CD14-positive monocyte (primary cell): ENCODE measurements at regions not wholly inside any gene's neighbourhood (a gene's known extent, or its start where the extent isn't known, plus 50 kb on each side); places are given as distances from the start of the nearest gene placed in this dataset.

ENCODE experiments used
- DNase-seq, 3 donors: peaks; one replicate each; pipeline ENCODE4 v3.0.0-alpha.2; 2011 to 2022
- H2AFZ ChIP-seq: 2 replicates; pipeline ENCODE4 v1.6.0; 2012; ENCODE audit warnings: mild to moderate bottlenecking, low read depth, low read length, inconsistent platforms; ENCODE audit not compliant: insufficient read depth, poor library complexity, severe bottlenecking
- H3K27ac ChIP-seq, 2 donors: 1 replicate in 1 of 2; 2 replicates in 1 of 2; pipeline ENCODE4 v1.5.1; 2012 to 2013; ENCODE audit warnings: low read length in 2 of 2, control low read depth in 1 of 2, inconsistent platforms in 1 of 2, low read depth in 1 of 2, mild to moderate bottlenecking in 1 of 2
- H3K27me3 ChIP-seq, 2 donors: one replicate each; pipeline versions ENCODE4 v1.6.0 to v1.6.1; 2011 to 2013; ENCODE audit warnings: low read length in 2 of 2; ENCODE audit not compliant: control insufficient read depth in 2 of 2, insufficient read depth in 2 of 2
- H3K36me3 ChIP-seq, 2 donors: replicated peaks in 1 of 2; 1 replicate in 1 of 2; 2 replicates in 1 of 2; pipeline versions ENCODE4 v1.5.1 to v1.6.1; 2012 to 2013; ENCODE audit warnings: low read length in 2 of 2, control low read depth in 1 of 2, inconsistent platforms in 1 of 2, mild to moderate bottlenecking in 1 of 2; ENCODE audit not compliant: insufficient read depth in 2 of 2, control insufficient read depth in 1 of 2
- H3K4me1 ChIP-seq, 2 donors: 1 replicate in 1 of 2; 2 replicates in 1 of 2; pipeline versions ENCODE4 v1.5.1 to v1.6.1; 2012 to 2013; ENCODE audit warnings: low read length in 2 of 2, control low read depth in 1 of 2, inconsistent platforms in 1 of 2, mild to moderate bottlenecking in 1 of 2, moderate library complexity in 1 of 2; ENCODE audit not compliant: insufficient read depth in 2 of 2, control insufficient read depth in 1 of 2
- H3K4me2 ChIP-seq: replicated peaks from 2 replicates; pipeline ENCODE3; 2012; ENCODE audit warnings: low read length, moderate library complexity, mild to moderate bottlenecking; ENCODE audit not compliant: poor library complexity, severe bottlenecking; ENCODE audit errors: extremely low read depth
- H3K4me3 ChIP-seq, 3 experiments: fragments of 200-600 bp in 1 of 3; sonication (generic) in 1 of 3; replicated peaks in 1 of 3; 1 replicate in 2 of 3; 2 replicates in 1 of 3; pipeline ENCODE4 v1.5.1; 2011 to 2013; ENCODE audit warnings: low read length in 3 of 3, mild to moderate bottlenecking in 3 of 3, control low read depth in 2 of 3, low read depth in 2 of 3, inconsistent platforms in 1 of 3, moderate library complexity in 1 of 3
- H3K79me2 ChIP-seq: 2 replicates; pipeline ENCODE4 v1.6.0; 2012; ENCODE audit warnings: mild to moderate bottlenecking, control low read depth, inconsistent platforms, low read length, moderate library complexity; ENCODE audit not compliant: insufficient read depth
- H3K9ac ChIP-seq: 2 replicates; pipeline ENCODE4 v1.6.0; 2017; ENCODE audit warnings: low read length, mild to moderate bottlenecking; ENCODE audit not compliant: insufficient read depth, poor library complexity, severe bottlenecking
- H3K9me3 ChIP-seq, 2 donors: replicated peaks in 1 of 2; 1 replicate in 1 of 2; 2 replicates in 1 of 2; pipeline versions ENCODE4 v1.5.1 to v1.6.1; 2012 to 2013; ENCODE audit warnings: low read length in 2 of 2, control low read depth in 1 of 2; ENCODE audit not compliant: control insufficient read depth in 1 of 2, insufficient read depth in 1 of 2
- H4K20me1 ChIP-seq: 2 replicates; pipeline ENCODE4 v1.6.0; 2012; ENCODE audit warnings: mild to moderate bottlenecking, low read length, control low read depth, moderate library complexity; ENCODE audit not compliant: insufficient read depth
- H3K27ac Mint-ChIP-seq, 7 donors: one replicate each; pipeline ENCODE4 v1.8.0; 2020; ENCODE audit warnings: mild to moderate bottlenecking in 7 of 7, mixed read lengths in 7 of 7, moderate library complexity in 6 of 7, inconsistent platforms in 2 of 7
- H3K27me3 Mint-ChIP-seq, 3 donors: one replicate each; pipeline ENCODE4 v1.8.0; 2021 to 2022; ENCODE audit warnings: low read depth in 3 of 3, mild to moderate bottlenecking in 3 of 3, mixed read lengths in 3 of 3, moderate library complexity in 3 of 3, inconsistent platforms in 1 of 3
- H3K36me3 Mint-ChIP-seq, 2 donors: one replicate each; pipeline ENCODE4 v1.8.0; 2020; ENCODE audit warnings: mixed read lengths in 2 of 2, inconsistent platforms in 1 of 2, mild to moderate bottlenecking in 1 of 2
- H3K4me1 Mint-ChIP-seq: one replicate; pipeline ENCODE4 v1.8.0; 2020; ENCODE audit warnings: mild to moderate bottlenecking, mixed read lengths
- H3K4me3 Mint-ChIP-seq, 2 donors: one replicate each; pipeline ENCODE4 v1.8.0; 2020; ENCODE audit warnings: mild to moderate bottlenecking in 2 of 2, mixed read lengths in 2 of 2, moderate library complexity in 1 of 2
- H3K9me3 Mint-ChIP-seq, 7 donors: one replicate each; pipeline ENCODE4 v1.8.0; 2020 to 2022; ENCODE audit warnings: mixed read lengths in 7 of 7, mild to moderate bottlenecking in 6 of 7, moderate library complexity in 6 of 7, inconsistent platforms in 2 of 7
- WGBS: methylation state at CpG from one replicate; pipeline ENCODE4 v1.1.5; 2013; ENCODE audit warnings: missing lambda C conversion rate; ENCODE audit not compliant: insufficient coverage; 5-methylcytosine and 5-hydroxymethylcytosine counted together
- intact Hi-C, 2 donors: fragments of 100-400 bp; cut with micrococcal nuclease; formaldehyde crosslinking; loops; one replicate each; pipeline versions ENCODE4 v1.15.0 to v1.15.1; 2023
- TF ChIP-seq, protein P1 (sequence below): fragments of 200-600 bp; IDR thresholded peaks from one replicate; pipeline ENCODE4 v1.8.0; 2022; ENCODE audit warnings: antibody characterized with exemption, mild to moderate bottlenecking

- intact Hi-C loops: no loop called here
- Histone ChIP-seq H3K36me3 (no peaks in the 10 kb centered on the region), H2AFZ (no peak overlapping the region), H4K20me1 (no peaks in the 10 kb centered on the region), H3K9me3 (no peaks in the 10 kb centered on the region), H3K4me1 (peaks cover 3 to 4% of the 10 kb centered on the region in 2 donors), H3K4me2 (no peak overlapping the region), H3K9ac (no peak overlapping the region), H3K79me2 (no peaks in the 10 kb centered on the region), H3K27ac (no peak overlapping the region), H3K4me3 (no peak overlapping the region), H3K27me3 (no peaks in the 10 kb centered on the region)
- H3K4me3 Mint-ChIP-seq: no peak overlapping the region
- H3K27ac Mint-ChIP-seq: no peak overlapping the region
- peaks cover 0 to 11% (median 3%) of the 10 kb centered on the region in 7 donors for H3K9me3 Mint-ChIP-seq
- H3K4me1 Mint-ChIP-seq: peaks cover 9% of the 10 kb centered on the region
- no peaks in the 10 kb centered on the region for H3K36me3 Mint-ChIP-seq
- 95% methylated on average over 10 of the region's 10 CpGs for WGBS
- DNase-seq: no peak
- TF ChIP-seq, protein P1, sequence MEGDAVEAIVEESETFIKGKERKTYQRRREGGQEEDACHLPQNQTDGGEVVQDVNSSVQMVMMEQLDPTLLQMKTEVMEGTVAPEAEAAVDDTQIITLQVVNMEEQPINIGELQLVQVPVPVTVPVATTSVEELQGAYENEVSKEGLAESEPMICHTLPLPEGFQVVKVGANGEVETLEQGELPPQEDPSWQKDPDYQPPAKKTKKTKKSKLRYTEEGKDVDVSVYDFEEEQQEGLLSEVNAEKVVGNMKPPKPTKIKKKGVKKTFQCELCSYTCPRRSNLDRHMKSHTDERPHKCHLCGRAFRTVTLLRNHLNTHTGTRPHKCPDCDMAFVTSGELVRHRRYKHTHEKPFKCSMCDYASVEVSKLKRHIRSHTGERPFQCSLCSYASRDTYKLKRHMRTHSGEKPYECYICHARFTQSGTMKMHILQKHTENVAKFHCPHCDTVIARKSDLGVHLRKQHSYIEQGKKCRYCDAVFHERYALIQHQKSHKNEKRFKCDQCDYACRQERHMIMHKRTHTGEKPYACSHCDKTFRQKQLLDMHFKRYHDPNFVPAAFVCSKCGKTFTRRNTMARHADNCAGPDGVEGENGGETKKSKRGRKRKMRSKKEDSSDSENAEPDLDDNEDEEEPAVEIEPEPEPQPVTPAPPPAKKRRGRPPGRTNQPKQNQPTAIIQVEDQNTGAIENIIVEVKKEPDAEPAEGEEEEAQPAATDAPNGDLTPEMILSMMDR: no peak
- H3K27me3 Mint-ChIP-seq: peaks cover 2 to 4% (median 2%) of the 10 kb centered on the region in 3 donors
Observed at GRCh38 chr22:27336151-27337090, 465.1 kb downstream of the MN1 start.

GRCh38 chr22:27337676-27338075, 463.9 kb downstream of the MN1 start:
- intact Hi-C loops: no loop called here
- H3K4me1 ChIP-seq: no peaks in the 10 kb centered on the region
- no CpG with 5 or more reads among the region's 2 CpGs for WGBS
- no peaks in the 10 kb centered on the region for H3K9me3 ChIP-seq
- Mint-ChIP-seq H3K27ac (no peak overlapping the region), H3K4me3 (no peak overlapping the region), H3K9me3 (peaks cover 0 to 11% (median 4%) of the 10 kb centered on the region in 7 donors), H3K4me1 (no peaks in the 10 kb centered on the region), H3K36me3 (no peaks in the 10 kb centered on the region), H3K27me3 (peaks cover 2 to 4% (median 2%) of the 10 kb centered on the region in 3 donors)
- no peak overlapping the region for H3K9ac ChIP-seq
- no peak for DNase-seq
- no peak overlapping the region for H3K4me3 ChIP-seq
- no peak overlapping the region for H3K27ac ChIP-seq
- TF ChIP-seq, protein P1: no peak
- no peak overlapping the region for H3K4me2 ChIP-seq
- H3K79me2 ChIP-seq: no peaks in the 10 kb centered on the region
- no peak overlapping the region for H2AFZ ChIP-seq
- H3K27me3 ChIP-seq: peaks cover 0 to 4% of the 10 kb centered on the region in 2 donors
- no peaks in the 10 kb centered on the region for H3K36me3 ChIP-seq
- H4K20me1 ChIP-seq: no peaks in the 10 kb centered on the region
